ENCODE measurements at regions not wholly inside any gene's neighbourhood (a gene's known extent, or its start where the extent isn't known, plus 50 kb on each side); places are given as distances from the start of the nearest gene placed in this dataset.

DNA sequence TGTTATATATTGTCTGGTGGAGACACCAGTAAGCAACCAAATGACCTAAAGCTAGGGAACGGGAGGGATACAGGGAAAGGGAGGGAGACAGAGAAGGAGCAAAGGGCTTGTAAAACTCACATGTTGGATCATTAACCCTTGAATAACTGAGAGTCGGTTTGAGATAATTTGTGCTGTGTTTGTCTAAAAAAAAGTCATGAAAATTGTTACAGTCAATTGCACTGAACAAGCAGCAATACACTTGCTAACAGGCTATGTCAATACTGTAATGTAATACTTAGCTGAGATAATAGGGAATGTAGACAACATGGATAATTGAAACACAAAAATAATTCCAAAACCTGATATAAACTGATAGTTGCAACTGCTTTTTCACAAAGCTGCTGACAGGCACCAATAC, 71.3 kb upstream of the ZNF521 start (continued):
- no peak for TF ChIP-seq ZNF114 (CRISPR knock-in tag; IDR thresholded peaks at IDR 0.05)
- TF ChIP-seq CREB1 (CRISPR knock-in tag; IDR thresholded peaks at IDR 0.05; ENCODE audit: low read depth) = no peak
- TF ChIP-seq EZH2 (IDR thresholded peaks at IDR 0.05; ENCODE audit: low read depth, unreplicated experiment) = no peak

DNA sequence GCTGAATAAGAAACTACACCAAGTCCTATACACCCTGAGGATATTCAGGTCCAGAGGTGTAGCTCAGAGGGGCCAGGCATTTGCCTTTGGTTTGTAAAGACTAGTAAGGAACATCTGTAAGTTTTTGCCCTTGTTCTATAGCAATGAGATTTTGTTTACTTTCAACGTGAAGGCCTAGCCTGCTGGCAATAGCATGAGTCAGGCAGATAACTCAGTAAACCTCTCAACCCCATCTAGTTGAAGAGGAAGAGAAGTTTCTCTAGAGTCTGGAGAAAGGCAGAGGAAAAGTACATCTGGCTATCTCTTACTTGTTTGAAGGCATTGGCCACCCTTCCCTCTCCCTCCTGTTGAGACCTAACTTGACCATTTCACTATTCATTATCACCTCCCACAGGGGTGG, 70.3 kb upstream of the ZNF521 start:
- Mint-ChIP-seq H3K9me3 (no peaks in the 10 kb centered on the region), H3K4me3 (no peak overlapping the region), H3K4me1 (peaks cover 2% of the 10 kb centered on the region; the same call in 2 of the 3 replicates), H3K27me3 (ENCODE audit: insufficient read depth, low read depth, poor library complexity) (peaks cover 4% of the 10 kb centered on the region), H3K36me3 (ENCODE audit: low read depth) (no peaks in the 10 kb centered on the region), H3K27ac (no peak overlapping the region)
- no peak overlapping the region for H3K4me3 ChIP-seq
- H3K27me3 ChIP-seq (ENCODE audit: insufficient read depth) = no peaks in the 10 kb centered on the region
- DNase-seq (ENCODE audit: low spot score) (no peak), ATAC-seq (no peak)
- no peak overlapping the region for H2AFZ ChIP-seq
- no peaks in the 10 kb centered on the region for H3K79me2 ChIP-seq (replicated peaks; ENCODE audit: insufficient read depth)
- H3K36me3 ChIP-seq (ENCODE audit: insufficient read depth) = no peaks in the 10 kb centered on the region
- H3K9me2 ChIP-seq (ENCODE audit: insufficient read depth) = no peaks in the 10 kb centered on the region
- no peaks in the 10 kb centered on the region for H4K20me1 ChIP-seq (replicated peaks; ENCODE audit: insufficient read depth)
- no peak overlapping the region for H3K4me2 ChIP-seq
- TF ChIP-seq NANOG (IDR thresholded peaks at IDR 0.05; ENCODE audit: borderline replicate concordance) (no peak), EZH2 (IDR thresholded peaks at IDR 0.05; ENCODE audit: low read depth, unreplicated experiment) (no peak), ZNF331 (CRISPR knock-in tag; IDR thresholded peaks at IDR 0.05; ENCODE audit: low read depth) (no peak), JUNB (IDR thresholded peaks at IDR 0.05; ENCODE audit: unreplicated experiment) (no peak), STAT1 (IDR thresholded peaks at IDR 0.05; ENCODE audit: unreplicated experiment) (no peak), POLR2AphosphoS5 (IDR thresholded peaks at IDR 0.05; ENCODE audit: low read depth) (no peak), CREB1 (CRISPR knock-in tag; IDR thresholded peaks at IDR 0.05; ENCODE audit: low read depth) (no peak)
- TF ChIP-seq, protein P1, sequence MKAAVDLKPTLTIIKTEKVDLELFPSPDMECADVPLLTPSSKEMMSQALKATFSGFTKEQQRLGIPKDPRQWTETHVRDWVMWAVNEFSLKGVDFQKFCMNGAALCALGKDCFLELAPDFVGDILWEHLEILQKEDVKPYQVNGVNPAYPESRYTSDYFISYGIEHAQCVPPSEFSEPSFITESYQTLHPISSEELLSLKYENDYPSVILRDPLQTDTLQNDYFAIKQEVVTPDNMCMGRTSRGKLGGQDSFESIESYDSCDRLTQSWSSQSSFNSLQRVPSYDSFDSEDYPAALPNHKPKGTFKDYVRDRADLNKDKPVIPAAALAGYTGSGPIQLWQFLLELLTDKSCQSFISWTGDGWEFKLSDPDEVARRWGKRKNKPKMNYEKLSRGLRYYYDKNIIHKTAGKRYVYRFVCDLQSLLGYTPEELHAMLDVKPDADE (IDR thresholded peaks at IDR 0.05) = no peak
- TF ChIP-seq, protein P2, sequence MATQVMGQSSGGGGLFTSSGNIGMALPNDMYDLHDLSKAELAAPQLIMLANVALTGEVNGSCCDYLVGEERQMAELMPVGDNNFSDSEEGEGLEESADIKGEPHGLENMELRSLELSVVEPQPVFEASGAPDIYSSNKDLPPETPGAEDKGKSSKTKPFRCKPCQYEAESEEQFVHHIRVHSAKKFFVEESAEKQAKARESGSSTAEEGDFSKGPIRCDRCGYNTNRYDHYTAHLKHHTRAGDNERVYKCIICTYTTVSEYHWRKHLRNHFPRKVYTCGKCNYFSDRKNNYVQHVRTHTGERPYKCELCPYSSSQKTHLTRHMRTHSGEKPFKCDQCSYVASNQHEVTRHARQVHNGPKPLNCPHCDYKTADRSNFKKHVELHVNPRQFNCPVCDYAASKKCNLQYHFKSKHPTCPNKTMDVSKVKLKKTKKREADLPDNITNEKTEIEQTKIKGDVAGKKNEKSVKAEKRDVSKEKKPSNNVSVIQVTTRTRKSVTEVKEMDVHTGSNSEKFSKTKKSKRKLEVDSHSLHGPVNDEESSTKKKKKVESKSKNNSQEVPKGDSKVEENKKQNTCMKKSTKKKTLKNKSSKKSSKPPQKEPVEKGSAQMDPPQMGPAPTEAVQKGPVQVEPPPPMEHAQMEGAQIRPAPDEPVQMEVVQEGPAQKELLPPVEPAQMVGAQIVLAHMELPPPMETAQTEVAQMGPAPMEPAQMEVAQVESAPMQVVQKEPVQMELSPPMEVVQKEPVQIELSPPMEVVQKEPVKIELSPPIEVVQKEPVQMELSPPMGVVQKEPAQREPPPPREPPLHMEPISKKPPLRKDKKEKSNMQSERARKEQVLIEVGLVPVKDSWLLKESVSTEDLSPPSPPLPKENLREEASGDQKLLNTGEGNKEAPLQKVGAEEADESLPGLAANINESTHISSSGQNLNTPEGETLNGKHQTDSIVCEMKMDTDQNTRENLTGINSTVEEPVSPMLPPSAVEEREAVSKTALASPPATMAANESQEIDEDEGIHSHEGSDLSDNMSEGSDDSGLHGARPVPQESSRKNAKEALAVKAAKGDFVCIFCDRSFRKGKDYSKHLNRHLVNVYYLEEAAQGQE (IDR thresholded peaks at IDR 0.05; ENCODE audit: unreplicated experiment) = no peak
- TF ChIP-seq, protein P3, sequence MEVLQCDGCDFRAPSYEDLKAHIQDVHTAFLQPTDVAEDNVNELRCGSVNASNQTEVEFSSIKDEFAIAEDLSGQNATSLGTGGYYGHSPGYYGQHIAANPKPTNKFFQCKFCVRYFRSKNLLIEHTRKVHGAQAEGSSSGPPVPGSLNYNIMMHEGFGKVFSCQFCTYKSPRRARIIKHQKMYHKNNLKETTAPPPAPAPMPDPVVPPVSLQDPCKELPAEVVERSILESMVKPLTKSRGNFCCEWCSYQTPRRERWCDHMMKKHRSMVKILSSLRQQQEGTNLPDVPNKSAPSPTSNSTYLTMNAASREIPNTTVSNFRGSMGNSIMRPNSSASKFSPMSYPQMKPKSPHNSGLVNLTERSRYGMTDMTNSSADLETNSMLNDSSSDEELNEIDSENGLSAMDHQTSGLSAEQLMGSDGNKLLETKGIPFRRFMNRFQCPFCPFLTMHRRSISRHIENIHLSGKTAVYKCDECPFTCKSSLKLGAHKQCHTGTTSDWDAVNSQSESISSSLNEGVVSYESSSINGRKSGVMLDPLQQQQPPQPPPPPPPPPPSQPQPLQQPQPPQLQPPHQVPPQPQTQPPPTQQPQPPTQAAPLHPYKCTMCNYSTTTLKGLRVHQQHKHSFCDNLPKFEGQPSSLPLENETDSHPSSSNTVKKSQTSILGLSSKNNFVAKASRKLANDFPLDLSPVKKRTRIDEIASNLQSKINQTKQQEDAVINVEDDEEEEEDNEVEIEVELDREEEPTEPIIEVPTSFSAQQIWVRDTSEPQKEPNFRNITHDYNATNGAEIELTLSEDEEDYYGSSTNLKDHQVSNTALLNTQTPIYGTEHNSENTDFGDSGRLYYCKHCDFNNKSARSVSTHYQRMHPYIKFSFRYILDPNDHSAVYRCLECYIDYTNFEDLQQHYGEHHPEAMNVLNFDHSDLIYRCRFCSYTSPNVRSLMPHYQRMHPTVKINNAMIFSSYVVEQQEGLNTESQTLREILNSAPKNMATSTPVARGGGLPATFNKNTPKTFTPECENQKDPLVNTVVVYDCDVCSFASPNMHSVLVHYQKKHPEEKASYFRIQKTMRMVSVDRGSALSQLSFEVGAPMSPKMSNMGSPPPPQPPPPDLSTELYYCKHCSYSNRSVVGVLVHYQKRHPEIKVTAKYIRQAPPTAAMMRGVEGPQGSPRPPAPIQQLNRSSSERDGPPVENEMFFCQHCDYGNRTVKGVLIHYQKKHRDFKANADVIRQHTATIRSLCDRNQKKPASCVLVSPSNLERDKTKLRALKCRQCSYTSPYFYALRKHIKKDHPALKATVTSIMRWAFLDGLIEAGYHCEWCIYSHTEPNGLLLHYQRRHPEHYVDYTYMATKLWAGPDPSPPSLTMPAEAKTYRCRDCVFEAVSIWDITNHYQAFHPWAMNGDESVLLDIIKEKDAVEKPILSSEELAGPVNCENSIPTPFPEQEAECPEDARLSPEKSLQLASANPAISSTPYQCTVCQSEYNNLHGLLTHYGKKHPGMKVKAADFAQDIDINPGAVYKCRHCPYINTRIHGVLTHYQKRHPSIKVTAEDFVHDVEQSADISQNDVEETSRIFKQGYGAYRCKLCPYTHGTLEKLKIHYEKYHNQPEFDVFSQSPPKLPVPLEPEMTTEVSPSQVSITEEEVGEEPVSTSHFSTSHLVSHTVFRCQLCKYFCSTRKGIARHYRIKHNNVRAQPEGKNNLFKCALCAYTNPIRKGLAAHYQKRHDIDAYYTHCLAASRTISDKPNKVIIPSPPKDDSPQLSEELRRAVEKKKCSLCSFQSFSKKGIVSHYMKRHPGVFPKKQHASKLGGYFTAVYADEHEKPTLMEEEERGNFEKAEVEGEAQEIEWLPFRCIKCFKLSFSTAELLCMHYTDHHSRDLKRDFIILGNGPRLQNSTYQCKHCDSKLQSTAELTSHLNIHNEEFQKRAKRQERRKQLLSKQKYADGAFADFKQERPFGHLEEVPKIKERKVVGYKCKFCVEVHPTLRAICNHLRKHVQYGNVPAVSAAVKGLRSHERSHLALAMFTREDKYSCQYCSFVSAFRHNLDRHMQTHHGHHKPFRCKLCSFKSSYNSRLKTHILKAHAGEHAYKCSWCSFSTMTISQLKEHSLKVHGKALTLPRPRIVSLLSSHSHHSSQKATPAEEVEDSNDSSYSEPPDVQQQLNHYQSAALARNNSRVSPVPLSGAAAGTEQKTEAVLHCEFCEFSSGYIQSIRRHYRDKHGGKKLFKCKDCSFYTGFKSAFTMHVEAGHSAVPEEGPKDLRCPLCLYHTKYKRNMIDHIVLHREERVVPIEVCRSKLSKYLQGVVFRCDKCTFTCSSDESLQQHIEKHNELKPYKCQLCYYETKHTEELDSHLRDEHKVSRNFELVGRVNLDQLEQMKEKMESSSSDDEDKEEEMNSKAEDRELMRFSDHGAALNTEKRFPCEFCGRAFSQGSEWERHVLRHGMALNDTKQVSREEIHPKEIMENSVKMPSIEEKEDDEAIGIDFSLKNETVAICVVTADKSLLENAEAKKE (CRISPR knock-in tag; IDR thresholded peaks at IDR 0.05) = no peak
- H3K27ac ChIP-seq (ENCODE audit: low read depth) = no peak overlapping the region
- no peaks in the 10 kb centered on the region for H3F3A ChIP-seq (replicated peaks; ENCODE audit: low read depth)
- H3K4me1 ChIP-seq (ENCODE audit: insufficient read depth) = peaks cover 8% of the 10 kb centered on the region; the same call in 1 of the 2 replicates

Measured in GM23338 (cell line).